Vagina (tissue), 2 donors: ENCODE measurements at regions not wholly inside any gene's neighbourhood (a gene's known extent, or its start where the extent isn't known, plus 50 kb on each side); places are given as distances from the start of the nearest gene placed in this dataset.

Source experiments
- POLR2A ChIP-seq, 2 donors: fragments of 450-650 bp; IDR thresholded peaks; one replicate each; pipeline ENCODE4 v1.6.1; 2017; ENCODE audit warnings: antibody characterized with exemption in 2 of 2, mild to moderate bottlenecking in 2 of 2, moderate library complexity in 2 of 2
- TF ChIP-seq, protein P1 (sequence below), 3 experiments: fragments of 450-650 bp in 2 of 3; fragments of 200-600 bp in 1 of 3; sonication (generic) in 1 of 3; IDR thresholded peaks; one replicate each; pipeline ENCODE4 v1.5.1; 2017 to 2019; ENCODE audit warnings: antibody characterized with exemption in 3 of 3, mild to moderate bottlenecking in 2 of 3, moderate library complexity in 2 of 3

GRCh38 chr1:221916176-221916575 is 174.3 kb upstream of the DUSP10 start:
- TF ChIP-seq, protein P1, sequence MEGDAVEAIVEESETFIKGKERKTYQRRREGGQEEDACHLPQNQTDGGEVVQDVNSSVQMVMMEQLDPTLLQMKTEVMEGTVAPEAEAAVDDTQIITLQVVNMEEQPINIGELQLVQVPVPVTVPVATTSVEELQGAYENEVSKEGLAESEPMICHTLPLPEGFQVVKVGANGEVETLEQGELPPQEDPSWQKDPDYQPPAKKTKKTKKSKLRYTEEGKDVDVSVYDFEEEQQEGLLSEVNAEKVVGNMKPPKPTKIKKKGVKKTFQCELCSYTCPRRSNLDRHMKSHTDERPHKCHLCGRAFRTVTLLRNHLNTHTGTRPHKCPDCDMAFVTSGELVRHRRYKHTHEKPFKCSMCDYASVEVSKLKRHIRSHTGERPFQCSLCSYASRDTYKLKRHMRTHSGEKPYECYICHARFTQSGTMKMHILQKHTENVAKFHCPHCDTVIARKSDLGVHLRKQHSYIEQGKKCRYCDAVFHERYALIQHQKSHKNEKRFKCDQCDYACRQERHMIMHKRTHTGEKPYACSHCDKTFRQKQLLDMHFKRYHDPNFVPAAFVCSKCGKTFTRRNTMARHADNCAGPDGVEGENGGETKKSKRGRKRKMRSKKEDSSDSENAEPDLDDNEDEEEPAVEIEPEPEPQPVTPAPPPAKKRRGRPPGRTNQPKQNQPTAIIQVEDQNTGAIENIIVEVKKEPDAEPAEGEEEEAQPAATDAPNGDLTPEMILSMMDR (IDR thresholded peaks at IDR 0.05), result no peak
- TF ChIP-seq POLR2A (IDR thresholded peaks at IDR 0.05), result no peak
